Erythroblast (primary cell): ENCODE measurements at regions not wholly inside any gene's neighbourhood (a gene's known extent, or its start where the extent isn't known, plus 50 kb on each side); places are given as distances from the start of the nearest gene placed in this dataset.

Experiments used
- GATA1 ChIP-seq: IDR thresholded peaks from 2 replicates; pipeline ENCODE4 v1.6.1; 2011; ENCODE audit warnings: low read depth, mild to moderate bottlenecking, control low read depth, low read length, moderate library complexity
- POLR2A ChIP-seq: IDR thresholded peaks from 2 replicates; pipeline ENCODE4 v1.6.1; 2011; ENCODE audit warnings: mild to moderate bottlenecking, low read length

DNA sequence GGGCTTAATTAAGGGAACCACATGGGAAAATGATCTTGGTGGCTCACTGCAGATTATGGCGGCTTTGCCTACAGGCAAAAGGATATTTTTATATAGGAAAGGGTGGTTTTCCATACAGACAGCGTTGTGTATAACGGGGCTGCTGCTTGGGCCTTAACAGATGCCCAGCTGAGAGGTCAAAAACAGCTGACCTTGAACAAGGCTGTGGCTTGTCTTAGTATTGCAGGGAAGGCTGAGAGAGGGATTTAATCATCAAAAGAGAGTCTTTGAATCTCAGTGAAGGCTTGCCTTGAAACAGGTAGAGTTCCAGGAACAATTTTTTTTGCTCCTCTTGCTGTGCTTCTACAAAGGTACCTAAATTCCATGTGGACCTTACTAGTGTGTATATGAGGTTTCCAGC is 301.6 kb upstream of the C11orf87 start:
- no peak for TF ChIP-seq POLR2A
- no peak for TF ChIP-seq GATA1
